HL-60 (cell line): ENCODE measurements at regions not wholly inside any gene's neighbourhood (a gene's known extent, or its start where the extent isn't known, plus 50 kb on each side); places are given as distances from the start of the nearest gene placed in this dataset.

Experiments
- DNase-seq, 2 experiments: peaks; one replicate each; pipeline ENCODE4 v3.0.0-alpha.2; 2010 to 2020; ENCODE audit warnings: low read depth in 1 of 2, low spot score in 1 of 2
- H3K27ac ChIP-seq: fragments of 250-450 bp; sonication (Bioruptor Pico); replicated peaks from 2 replicates; pipeline ENCODE4 v1.5.1; 2020; ENCODE audit warnings: mild to moderate bottlenecking, moderate library complexity
- H3K27me3 ChIP-seq: fragments of 250-450 bp; sonication (Bioruptor Pico); 2 replicates; pipeline ENCODE4 v1.5.1; 2021; ENCODE audit warnings: mild to moderate bottlenecking, moderate library complexity; ENCODE audit not compliant: insufficient read depth, poor library complexity, severe bottlenecking
- H3K4me3 ChIP-seq: replicated peaks from 2 replicates; pipeline ENCODE4 v1.5.1; 2011; ENCODE audit warnings: mild to moderate bottlenecking, control low read depth, low read length; ENCODE audit not compliant: insufficient read depth
- GABPA ChIP-seq: IDR thresholded peaks from 2 replicates; pipeline ENCODE4 v1.6.1; 2012; ENCODE audit warnings: low read depth
- POLR2AphosphoS5 ChIP-seq: IDR thresholded peaks from 2 replicates; pipeline ENCODE4 v1.6.1; 2012; ENCODE audit warnings: low read depth
- SPI1 ChIP-seq: IDR thresholded peaks from 2 replicates; pipeline ENCODE4 v1.6.1; 2012; ENCODE audit warnings: low read depth, mild to moderate bottlenecking, borderline replicate concordance
- TF ChIP-seq, protein P1 (sequence below): IDR thresholded peaks from one replicate; pipeline ENCODE4 v1.5.1; 2011; ENCODE audit warnings: low read length, control low read depth, inconsistent platforms; ENCODE audit not compliant: insufficient read depth
- TF ChIP-seq, protein P2 (sequence below): IDR thresholded peaks from 2 replicates; pipeline ENCODE4 v1.6.1; 2012; ENCODE audit warnings: low read depth; ENCODE audit not compliant: insufficient replicate concordance

DNA sequence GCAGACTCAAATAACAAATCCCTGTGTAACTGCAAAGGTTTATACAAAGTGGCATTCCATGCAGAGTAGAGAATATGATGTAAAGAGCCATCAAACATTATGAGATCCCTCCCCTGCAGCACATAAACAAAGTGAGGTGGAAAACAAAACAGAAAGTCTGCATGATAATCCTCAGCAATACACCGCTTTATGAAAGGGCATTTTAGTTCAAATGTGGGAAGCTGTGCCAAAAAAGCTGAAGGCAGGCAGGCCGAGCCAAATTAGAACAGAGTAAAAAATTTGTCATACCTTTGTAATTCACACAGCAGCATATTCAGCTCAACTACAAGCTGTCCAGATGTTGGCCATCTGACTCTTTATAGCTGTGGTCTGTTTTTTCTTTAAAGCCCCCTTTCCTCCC lies 113.5 kb downstream of the LHX9 start:
- no peak overlapping the region for H3K4me3 ChIP-seq
- no peak for TF ChIP-seq SPI1
- TF ChIP-seq POLR2AphosphoS5, result no peak
- TF ChIP-seq GABPA, result no peak
- TF ChIP-seq, protein P1, sequence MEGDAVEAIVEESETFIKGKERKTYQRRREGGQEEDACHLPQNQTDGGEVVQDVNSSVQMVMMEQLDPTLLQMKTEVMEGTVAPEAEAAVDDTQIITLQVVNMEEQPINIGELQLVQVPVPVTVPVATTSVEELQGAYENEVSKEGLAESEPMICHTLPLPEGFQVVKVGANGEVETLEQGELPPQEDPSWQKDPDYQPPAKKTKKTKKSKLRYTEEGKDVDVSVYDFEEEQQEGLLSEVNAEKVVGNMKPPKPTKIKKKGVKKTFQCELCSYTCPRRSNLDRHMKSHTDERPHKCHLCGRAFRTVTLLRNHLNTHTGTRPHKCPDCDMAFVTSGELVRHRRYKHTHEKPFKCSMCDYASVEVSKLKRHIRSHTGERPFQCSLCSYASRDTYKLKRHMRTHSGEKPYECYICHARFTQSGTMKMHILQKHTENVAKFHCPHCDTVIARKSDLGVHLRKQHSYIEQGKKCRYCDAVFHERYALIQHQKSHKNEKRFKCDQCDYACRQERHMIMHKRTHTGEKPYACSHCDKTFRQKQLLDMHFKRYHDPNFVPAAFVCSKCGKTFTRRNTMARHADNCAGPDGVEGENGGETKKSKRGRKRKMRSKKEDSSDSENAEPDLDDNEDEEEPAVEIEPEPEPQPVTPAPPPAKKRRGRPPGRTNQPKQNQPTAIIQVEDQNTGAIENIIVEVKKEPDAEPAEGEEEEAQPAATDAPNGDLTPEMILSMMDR, result no peak
- TF ChIP-seq, protein P2, sequence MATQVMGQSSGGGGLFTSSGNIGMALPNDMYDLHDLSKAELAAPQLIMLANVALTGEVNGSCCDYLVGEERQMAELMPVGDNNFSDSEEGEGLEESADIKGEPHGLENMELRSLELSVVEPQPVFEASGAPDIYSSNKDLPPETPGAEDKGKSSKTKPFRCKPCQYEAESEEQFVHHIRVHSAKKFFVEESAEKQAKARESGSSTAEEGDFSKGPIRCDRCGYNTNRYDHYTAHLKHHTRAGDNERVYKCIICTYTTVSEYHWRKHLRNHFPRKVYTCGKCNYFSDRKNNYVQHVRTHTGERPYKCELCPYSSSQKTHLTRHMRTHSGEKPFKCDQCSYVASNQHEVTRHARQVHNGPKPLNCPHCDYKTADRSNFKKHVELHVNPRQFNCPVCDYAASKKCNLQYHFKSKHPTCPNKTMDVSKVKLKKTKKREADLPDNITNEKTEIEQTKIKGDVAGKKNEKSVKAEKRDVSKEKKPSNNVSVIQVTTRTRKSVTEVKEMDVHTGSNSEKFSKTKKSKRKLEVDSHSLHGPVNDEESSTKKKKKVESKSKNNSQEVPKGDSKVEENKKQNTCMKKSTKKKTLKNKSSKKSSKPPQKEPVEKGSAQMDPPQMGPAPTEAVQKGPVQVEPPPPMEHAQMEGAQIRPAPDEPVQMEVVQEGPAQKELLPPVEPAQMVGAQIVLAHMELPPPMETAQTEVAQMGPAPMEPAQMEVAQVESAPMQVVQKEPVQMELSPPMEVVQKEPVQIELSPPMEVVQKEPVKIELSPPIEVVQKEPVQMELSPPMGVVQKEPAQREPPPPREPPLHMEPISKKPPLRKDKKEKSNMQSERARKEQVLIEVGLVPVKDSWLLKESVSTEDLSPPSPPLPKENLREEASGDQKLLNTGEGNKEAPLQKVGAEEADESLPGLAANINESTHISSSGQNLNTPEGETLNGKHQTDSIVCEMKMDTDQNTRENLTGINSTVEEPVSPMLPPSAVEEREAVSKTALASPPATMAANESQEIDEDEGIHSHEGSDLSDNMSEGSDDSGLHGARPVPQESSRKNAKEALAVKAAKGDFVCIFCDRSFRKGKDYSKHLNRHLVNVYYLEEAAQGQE, result no peak
- H3K27ac ChIP-seq, result no peak overlapping the region
- no peak for DNase-seq
- no peaks in the 10 kb centered on the region for H3K27me3 ChIP-seq

DNA sequence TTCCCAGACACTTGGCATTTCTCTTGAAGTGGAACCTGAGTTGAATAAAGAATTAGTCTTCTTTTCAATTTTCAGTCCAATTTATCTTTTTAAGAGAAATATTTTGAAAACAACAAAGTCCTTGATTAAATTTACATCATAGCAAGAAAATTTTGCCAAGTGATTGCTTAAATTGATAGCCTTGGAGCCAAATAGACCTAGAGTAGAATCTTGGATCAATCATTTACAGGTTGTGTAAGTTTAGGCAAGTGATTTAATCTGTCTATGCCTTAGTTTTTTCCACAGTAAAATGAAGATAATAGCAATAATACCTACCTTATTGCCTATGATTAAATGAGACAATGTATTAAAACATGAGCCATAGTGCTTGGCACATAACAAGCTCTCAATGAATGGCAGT lies 113.9 kb downstream of the LHX9 start:
- Histone ChIP-seq H3K4me3 (no peak overlapping the region), H3K27ac (no peak overlapping the region), H3K27me3 (no peaks in the 10 kb centered on the region)
- TF ChIP-seq GABPA (no peak), POLR2AphosphoS5 (no peak)
- TF ChIP-seq, protein P2, result no peak
- no peak for DNase-seq

DNA sequence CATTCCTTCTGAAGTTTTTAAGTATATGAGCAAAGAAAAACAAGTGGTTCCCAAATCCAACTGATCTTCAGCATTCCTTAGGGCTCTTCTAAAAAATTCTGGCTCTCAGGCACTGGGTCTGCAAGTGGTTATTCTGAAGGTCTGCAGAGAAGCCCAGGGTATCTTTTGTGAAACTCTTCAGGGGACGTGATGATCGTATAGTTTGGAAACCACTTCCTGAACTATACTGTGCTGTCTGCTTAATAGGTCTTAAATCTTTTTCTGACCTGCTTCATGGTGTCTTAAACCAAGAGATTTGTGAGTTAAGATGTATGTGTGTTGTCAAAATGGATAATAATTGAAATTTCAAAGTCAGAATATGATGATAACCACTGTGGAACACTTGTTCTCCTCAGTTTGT lies 115.5 kb downstream of the LHX9 start:
- TF ChIP-seq POLR2AphosphoS5 (no peak), SPI1 (no peak), GABPA (no peak)
- TF ChIP-seq, protein P2, result no peak
- TF ChIP-seq, protein P1, result no peak
- Histone ChIP-seq H3K27ac (no peak overlapping the region), H3K27me3 (no peaks in the 10 kb centered on the region), H3K4me3 (no peak overlapping the region)
- no peak for DNase-seq

- no peak for DNase-seq
- H3K27ac ChIP-seq, result no peak overlapping the region
- H3K4me3 ChIP-seq, result no peak overlapping the region
- no peaks in the 10 kb centered on the region for H3K27me3 ChIP-seq
- TF ChIP-seq, protein P1, result no peak
- TF ChIP-seq POLR2AphosphoS5 (no peak), GABPA (no peak), SPI1 (no peak)
- TF ChIP-seq, protein P2, result no peak
Measured at GRCh38 chr1:198040880-198041279, 115.9 kb upstream of the NEK7 start.
